ENCODE measurements at regions not wholly inside any gene's neighbourhood (a gene's known extent, or its start where the extent isn't known, plus 50 kb on each side); places are given as distances from the start of the nearest gene placed in this dataset.

- TF ChIP-seq POLR2A (IDR thresholded peaks at IDR 0.05) (no peak), CTCF (IDR thresholded peaks at IDR 0.05) (no peak), POLR2AphosphoS5 (IDR thresholded peaks at IDR 0.05) (no peak)
Observed at GRCh38 chr5:173744551-173744950, 128.1 kb upstream of the BOD1 start.
